ENCODE measurements at regions not wholly inside any gene's neighbourhood (a gene's known extent, or its start where the extent isn't known, plus 50 kb on each side); places are given as distances from the start of the nearest gene placed in this dataset.

GRCh38 chr4:3355266-3355748, 62.5 kb downstream of the RGS12 start:
- TF ChIP-seq CTCF (conservative IDR thresholded peaks at IDR 0.05; ENCODE audit: control insufficient read depth, insufficient read depth, low read depth, low read length): no peak
- no peak for DNase-seq (ENCODE audit: low read depth)
- H3K4me3 ChIP-seq (ENCODE audit: control insufficient read depth, low read depth, low read length): no peak overlapping the region

GRCh38 chr4:3358656-3359055, 65.8 kb downstream of the RGS12 start:
- no peak for TF ChIP-seq CTCF (conservative IDR thresholded peaks at IDR 0.05; ENCODE audit: control insufficient read depth, insufficient read depth, low read depth, low read length)
- DNase-seq (ENCODE audit: low read depth): no peak
- H3K4me3 ChIP-seq (ENCODE audit: control insufficient read depth, low read depth, low read length): no peak overlapping the region

GRCh38 chr4:3360777-3361176, 68.0 kb downstream of the RGS12 start:
- H3K4me3 ChIP-seq (ENCODE audit: control insufficient read depth, low read depth, low read length): no peak overlapping the region
- no peak for TF ChIP-seq CTCF (conservative IDR thresholded peaks at IDR 0.05; ENCODE audit: control insufficient read depth, insufficient read depth, low read depth, low read length)
- no peak for DNase-seq (ENCODE audit: low read depth)

- H3K4me3 ChIP-seq (ENCODE audit: control insufficient read depth, low read depth, low read length): no peak overlapping the region
- no peak for TF ChIP-seq CTCF (conservative IDR thresholded peaks at IDR 0.05; ENCODE audit: control insufficient read depth, insufficient read depth, low read depth, low read length)
- DNase-seq (ENCODE audit: low read depth): no peak
Measured at GRCh38 chr4:3361406-3361805, 68.6 kb downstream of the RGS12 start.

- H3K4me3 ChIP-seq (ENCODE audit: control insufficient read depth, low read depth, low read length): no peak overlapping the region
- no peak for DNase-seq (ENCODE audit: low read depth)
- TF ChIP-seq CTCF (conservative IDR thresholded peaks at IDR 0.05; ENCODE audit: control insufficient read depth, insufficient read depth, low read depth, low read length): no peak
Measured at GRCh38 chr4:3361896-3362295, 69.1 kb downstream of the RGS12 start.

GRCh38 chr4:3362431-3363287, 69.8 kb downstream of the RGS12 start:
- no peak overlapping the region for H3K4me3 ChIP-seq (ENCODE audit: control insufficient read depth, low read depth, low read length)
- TF ChIP-seq CTCF (conservative IDR thresholded peaks at IDR 0.05; ENCODE audit: control insufficient read depth, insufficient read depth, low read depth, low read length): no peak
- DNase-seq (ENCODE audit: low read depth): no peak
